ENCODE measurements at regions not wholly inside any gene's neighbourhood (a gene's known extent, or its start where the extent isn't known, plus 50 kb on each side); places are given as distances from the start of the nearest gene placed in this dataset.

DNA sequence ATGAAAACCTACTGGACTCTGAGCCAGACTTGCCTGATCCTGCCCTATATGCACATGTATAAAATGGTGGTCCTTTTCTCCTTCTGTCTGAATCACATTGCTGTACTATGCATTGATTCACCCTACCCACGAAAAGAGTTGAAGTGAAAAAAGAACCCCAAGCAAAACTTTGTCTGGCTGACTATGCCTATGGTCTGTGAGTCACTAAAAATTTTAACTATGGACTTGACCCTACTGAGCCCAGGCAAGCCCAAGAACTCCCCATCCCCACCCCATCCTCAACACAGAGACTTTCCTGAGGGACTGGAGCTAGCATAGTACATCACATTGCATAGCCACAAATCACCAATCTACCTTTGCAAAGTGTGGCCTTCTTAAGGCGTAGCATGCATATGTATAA, 116.6 kb upstream of the TENM3 start:
- DNase-seq = peak; percentile 26

DNA sequence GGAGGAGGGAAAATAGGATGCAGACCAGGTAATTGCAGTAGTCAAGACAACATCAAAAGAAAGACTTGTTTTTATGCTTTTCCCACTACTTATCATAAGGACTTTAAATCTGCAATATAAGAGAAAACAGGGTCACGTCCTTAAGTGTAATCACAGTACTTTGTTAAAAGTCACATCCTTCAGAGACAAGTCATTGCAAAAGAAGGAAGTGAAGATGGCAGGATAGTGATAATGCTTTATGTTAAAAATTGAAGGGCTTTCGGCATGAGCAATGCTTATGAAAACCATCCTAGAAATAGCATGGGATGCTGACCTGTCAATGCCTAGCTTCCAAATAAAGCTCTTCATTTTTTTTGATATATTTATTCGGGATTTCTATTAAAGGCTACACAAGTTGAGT, 110.2 kb upstream of the TENM3 start:
- DNase-seq = no peak

DNA sequence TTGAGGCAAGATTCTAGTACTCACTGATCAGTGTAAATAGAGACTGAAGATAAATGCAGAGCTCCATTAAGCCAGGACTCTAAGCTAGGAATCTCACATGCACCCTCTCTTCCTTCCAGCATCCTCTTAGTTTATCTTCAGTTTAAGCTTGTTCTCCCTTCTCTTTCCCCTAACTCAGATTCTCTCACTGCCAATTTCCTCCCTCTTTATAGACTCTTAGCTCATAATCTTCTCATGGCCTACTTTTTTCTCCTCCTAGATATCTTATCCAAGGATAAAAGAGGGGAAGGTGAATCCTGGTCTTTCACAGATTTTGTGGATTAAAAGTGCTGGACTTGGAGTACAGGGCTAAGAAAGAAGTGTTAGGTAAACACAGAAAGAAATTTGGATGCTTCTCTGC, 108.9 kb upstream of the TENM3 start:
- DNase-seq = no peak

DNA sequence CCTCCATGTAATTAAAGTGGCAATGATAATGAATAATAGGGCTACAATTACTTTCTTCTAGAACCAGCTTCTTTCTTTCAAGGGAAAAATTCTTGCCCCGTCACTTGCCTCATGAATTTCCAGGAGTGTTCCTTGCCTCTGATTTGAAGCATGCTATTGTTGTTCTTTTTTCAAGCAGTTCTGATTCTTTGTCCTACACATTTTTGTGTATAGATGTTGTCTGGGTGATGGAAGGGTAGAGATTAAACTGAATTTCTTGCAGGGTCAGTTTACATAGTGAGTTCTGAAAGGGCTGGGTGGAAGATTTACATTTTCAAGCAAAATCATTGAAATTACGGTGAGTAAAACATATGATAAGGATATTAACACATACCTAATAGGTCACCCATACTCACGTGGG, 107.0 kb upstream of the TENM3 start:
- DNase-seq = no peak

DNA sequence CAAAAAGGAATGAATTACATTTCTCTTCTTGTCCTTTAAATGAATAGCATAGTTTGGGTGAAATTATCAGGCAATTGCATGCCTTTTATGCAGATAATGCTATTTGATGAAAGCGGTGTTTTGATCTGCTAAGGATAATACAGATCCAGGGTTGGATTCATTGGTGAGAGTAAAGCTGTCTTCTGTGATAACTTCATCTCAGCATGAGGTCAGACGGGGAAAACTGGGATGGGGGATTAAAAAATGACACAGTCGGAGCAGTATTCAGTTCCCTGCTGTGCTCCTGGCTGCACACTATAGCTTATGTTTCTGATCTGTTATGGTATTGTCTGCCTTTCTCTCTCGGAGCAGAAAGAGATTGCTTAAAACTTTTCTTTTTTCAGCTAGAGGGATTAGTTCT, 105.9 kb upstream of the TENM3 start:
- no peak for DNase-seq

DNA sequence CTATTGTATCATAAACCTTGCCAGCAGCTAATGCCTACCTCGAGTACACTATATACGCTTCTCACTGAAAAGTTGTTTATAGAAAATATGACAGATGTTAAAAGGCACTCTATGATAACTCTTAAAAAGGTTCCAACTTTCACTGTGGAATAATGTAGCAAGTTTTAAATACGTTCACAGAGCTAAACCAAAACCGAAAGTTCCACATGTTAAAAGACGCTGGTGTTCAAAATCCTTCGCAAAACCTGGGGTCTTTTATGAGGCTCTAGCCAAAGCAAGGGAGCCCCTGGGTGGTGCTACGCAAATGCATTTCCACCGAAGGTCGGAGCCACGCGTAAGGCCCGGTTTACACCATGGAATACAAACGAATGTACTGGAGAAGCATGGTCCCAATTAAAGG, 103.7 kb upstream of the TENM3 start:
- no peak for DNase-seq

DNA sequence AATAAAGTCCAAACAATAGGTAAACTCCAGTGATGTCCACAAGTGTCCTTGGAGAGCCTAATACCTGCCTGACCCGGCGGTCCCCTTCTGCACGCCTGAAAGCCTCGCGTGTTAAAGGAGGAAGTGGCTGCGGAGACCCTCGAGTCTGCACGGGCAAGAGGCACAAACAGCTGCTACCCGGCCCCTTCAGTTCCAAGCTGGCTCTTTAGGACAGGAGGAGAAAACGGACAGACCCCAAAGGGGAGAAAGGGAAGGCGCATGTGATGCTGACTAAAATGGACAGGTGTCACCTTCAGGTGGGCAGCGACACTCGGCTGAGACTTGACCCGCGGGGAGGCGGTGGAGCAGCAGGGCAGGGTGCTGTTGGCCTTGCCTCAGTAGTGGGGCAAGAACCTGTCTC, 102.7 kb upstream of the TENM3 start:
- DNase-seq = no peak

DNA sequence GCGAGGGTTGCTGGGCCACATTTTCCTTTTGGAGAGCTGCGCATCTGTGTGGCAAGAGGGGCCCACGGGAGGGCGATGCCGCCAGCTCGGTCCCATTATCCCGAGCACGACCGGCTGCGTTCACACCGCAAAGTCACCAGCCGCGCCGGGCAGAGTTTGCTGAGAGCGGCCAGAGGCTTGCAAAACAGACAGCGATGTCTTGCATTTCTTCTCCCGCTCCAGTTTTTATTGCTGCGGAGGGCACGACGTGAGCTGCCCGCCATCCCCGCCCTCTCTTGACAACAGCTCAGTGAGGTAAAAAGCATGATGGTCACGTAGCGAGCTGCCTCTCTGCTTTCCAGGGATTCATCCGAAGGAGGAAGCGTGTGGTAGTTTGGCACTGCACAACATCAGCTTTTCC, 102.1 kb upstream of the TENM3 start:
- DNase-seq = no peak

DNA sequence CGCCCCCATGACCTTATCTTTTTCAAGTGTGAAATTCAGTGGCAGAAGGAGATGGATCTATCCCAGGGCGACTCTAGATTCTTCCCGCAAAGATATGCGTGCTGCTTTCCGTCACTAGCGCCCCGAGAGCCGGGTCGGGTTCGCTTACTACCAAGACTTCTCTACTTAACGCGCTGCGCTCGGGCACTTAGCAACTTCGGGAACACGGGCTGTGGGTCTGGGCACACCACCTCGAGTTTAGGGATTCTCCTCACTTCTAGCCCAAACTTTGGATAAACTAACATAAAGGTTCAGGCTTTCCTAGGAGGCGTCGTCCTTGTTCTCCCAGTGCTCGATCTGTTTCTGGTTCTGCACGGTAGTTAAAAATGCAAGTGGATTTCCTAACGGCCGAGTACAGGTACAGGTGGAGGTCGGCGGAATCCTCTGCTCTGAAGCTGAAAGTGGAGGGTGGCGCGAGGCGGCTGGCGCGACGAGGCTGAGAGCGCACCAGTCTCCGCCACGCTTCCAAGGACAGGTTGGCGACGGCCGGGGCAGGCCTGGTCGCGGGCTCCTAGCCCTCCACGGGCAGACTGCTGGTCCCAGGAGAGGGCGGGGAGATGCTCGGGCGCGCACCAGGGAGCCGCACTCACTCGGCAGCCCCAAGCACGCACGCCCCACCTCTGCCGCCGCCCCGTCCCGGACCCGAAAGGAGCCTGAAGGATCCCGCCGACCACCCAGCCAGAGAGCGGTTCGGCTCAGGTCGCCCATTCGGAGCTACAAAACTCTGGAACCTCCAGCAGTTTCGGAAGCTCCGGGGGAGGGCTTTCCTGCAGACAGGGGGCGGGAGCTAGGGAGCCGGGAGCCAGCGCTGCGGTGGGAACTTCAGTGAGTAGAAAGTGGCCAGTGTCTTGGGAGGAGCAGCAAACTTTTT, 100.8 kb upstream of the TENM3 start:
- no peak for DNase-seq

DNA sequence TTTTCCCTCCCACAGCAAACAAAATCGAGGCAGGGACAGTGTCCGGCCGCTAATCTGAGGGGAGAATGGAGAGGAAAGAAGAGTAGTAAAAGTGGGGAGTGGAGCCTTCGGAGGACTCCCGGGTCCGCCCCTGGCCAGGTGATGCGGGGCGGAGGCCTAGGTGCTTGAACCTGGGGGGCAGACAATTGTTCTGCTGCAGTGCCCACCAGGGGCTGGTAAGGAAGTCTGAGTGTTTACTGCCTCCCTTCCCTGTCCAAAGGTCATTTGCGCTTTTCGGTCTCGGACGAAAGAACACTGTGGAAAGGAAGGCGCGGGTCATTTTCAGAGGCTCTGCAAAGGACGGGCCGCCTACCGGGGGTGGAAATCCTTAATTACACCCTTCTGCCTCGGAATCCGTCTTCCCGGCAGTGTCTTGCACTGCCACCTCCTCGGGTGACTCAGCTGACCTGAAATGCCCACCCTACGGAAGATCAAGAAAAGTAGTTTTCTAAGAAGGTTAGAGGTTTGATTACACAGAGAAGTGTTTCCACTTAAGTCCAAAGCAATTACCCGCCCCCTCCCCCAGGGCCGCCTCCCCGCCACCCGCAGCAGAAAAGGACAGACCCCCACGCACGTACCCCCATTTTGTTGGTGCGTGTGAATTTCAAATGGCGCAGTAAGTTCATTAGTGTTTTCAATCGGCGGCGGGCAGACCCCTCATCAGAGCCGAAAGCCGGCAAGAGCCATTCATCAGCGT, 99.9 kb upstream of the TENM3 start:
- DNase-seq = no peak

DNA sequence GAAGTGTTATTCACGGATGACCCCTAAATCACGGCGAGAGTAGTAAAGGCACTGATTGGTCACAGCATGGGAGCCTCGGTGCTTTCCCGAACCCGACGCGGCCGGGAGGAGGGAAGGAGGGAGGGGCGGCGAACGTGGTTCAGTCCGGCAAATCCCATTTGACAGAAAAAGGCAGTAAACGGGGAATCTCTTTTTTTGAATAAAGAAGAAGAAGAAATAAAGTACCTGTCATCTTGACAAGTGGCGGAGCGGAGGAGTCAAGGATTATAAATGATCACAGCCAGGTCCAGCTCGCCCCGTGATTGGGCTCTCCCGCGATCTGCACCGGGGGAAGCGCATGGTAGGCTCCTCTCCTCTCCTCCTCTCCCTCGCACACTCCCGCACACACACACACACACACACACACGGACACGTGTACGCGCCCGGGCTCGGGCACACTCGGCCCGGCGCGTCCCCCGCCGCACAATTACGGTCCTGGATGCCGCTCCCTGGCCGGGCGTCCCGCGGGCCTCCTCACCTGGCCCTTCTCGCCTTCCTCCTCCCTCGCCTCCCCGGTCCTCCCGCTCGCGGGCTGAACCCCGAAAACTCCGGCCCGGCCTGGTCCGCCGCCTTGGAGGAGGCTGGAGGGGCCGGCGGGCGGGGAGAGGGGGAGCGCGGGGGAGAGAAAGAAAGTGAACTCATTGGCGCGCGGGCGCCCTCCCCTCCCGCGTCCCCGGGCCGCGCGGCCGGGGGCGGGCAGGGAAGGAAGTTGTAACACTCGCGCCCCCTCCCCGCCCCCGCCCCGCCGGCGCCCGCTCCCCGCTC, 99.2 kb upstream of the TENM3 start:
- DNase-seq = peak; percentile 78

DNA sequence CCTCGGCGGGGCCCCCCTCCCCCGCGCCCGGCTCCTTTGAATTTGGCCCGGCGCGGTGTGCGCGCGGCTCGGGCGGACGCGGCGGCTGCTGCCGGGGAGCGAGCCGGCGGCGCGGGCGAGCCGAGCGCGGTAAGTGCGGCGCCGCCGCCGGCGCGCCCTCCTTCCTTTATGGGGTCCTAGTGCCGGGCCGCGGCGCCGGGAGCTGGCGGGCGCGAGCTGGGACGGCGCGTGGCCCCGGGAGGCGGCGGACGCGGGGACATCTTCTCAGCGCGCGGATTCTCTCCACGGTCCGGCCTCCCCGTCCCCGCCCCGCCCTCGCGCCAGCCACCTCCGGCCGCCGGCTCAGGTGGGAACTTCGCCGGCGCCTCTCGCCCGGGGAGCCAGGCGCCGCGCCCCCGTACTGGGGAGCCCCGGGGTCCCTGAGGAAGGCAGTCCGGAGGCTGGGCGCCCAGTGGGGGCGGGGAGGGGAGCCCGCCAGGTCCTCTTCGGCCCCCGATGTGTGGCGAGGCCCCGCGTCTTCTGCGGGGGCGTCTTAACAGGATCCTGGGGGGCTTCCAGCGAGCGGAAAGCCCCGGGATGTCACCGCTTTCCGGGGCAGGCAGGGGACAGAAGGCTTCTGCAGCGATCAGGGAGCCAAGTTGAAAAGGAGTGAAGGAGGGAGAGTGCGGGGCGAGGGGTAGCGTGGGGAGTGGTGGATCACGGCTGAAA, 98.4 kb upstream of the TENM3 start:
- DNase-seq = no peak

DNA sequence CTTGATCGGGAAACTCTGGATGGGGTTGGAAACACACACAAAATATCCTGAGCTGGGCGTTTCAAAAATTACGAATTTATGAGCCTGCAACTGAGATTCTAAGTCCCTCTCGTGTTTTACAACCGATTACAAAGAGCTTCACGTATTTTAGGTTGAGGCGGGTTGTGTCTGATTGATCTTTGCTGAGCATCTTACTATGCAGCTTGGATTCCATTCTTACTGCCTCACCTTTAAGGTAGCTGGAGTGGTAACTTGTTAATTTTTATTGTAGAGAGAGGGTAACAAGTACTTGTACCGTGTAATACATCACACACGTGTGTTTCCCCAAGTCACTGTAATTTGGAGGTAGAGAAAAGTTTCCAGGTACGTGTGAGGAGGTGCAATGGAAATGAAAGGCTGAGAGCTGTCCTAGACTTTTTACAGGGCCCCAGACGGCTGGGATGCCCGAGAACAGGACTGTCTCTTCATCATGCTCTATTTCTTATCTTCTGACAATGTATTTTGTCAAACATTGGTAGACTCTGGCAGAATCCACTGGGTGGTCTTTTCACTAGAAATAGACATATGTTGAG, 97.8 kb upstream of the TENM3 start:
- no peak for DNase-seq

DNA sequence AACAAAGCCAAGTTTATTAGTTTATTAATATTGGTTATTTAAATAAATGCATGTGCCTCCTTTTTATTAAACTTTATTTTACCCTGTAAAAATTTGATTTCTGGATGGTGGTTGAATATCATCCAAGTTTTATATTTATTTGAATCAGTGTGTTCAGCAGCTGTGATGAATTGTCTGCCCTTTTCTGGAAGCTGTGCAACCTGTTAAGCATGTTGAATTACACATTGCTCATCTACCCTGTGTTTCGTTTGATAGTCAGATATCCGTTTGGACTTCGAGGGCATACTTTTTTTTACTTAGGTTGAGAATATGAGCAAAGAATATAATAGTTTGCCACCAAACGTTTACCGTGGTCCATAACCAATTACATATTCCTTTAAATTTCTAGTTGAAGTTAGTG, 95.8 kb upstream of the TENM3 start:
- no peak for DNase-seq

DNA sequence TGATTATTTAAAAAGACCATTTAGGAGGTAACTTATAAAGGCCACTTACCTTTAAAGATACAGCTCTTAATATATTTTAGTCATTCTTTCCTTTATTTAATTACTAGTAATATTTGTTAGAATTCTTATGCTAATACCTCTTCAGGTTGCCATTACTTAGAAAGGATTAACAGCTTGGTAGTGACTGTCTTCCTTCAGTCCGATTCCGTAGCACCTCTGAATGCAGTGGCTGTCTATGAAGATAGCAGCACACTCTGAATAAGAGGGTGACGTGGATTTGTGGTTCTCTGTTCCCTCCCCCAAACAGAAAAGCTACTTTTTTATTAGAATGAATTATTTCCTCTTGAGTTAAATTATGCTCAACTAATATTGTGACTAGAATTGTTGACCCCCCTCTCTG, 92.6 kb upstream of the TENM3 start:
- no peak for DNase-seq

DNA sequence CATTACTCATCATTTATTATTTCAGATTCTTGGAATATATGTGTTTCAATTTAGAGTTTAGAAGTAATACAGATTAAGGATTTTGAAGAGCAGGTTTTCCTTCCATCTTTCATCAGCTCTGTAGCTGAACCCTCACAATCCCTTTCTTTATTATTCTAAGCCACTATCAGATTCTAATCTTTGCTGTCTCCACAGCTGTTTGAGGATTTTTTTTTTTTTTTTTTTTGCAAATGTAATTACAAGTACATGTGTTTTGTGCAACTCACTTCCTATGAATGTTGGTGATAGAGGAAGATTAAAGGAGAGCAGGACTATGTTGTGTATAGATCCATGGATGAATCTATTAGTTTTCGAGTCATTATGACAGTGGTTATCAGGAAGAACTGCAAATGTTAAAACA, 87.4 kb upstream of the TENM3 start:
- DNase-seq = no peak

DNA sequence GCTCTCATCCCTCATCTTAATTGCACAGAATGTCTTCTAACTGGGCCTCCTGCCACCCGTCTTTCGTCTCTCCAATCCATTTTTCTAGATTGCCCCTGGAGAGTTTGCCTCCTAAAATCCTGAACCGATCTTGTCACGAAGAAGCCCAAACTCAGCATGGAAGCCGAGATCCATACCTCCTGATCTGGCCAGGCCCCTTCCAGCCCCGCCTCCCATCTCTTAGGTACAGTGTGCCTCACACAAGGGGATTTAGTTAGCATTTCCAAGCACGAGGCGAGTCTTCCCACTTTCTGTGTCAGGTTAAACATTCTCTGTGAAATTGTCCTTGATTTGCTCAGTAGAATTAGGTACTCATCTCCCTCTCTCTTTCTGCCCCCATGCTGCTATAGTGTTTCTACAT, 80.0 kb upstream of the TENM3 start:
- DNase-seq = no peak

DNA sequence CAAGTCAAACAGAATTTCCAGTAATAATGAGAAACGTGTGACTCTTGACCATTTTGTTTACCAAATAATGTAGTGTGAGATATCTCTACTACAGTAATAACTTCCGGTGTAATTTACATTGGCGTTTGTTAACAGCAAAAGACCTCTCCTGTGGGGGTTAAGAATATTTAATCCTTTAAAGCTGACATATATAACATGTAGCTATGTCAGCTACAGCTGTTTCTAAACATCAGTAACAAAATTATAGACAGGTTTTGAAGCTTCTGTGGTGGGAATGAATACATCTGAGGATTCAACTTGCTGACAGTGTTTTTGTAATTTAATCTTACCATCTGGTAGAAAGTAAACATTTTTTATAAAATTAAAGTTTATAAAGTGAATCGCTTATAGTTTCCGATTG, 73.6 kb upstream of the TENM3 start:
- DNase-seq = no peak

DNA sequence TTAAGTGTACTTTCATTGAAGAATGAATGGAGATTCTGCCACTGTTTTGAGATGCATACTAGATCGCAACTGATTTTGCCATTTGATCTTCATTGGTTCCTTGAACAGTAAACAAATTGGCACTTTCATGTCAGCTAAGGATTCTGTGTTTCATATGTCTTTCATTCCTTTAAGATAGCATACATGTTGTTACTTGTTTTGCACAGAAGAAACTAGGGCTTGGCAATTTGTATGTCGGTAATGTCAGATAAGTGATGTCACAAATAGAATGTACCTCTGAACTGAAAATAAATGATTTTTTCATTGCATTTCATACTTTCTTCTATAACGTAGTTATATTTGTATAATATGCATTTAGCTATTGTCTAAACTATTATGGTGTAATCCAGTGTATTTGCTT, 73.2 kb upstream of the TENM3 start:
- no peak for DNase-seq

DNA sequence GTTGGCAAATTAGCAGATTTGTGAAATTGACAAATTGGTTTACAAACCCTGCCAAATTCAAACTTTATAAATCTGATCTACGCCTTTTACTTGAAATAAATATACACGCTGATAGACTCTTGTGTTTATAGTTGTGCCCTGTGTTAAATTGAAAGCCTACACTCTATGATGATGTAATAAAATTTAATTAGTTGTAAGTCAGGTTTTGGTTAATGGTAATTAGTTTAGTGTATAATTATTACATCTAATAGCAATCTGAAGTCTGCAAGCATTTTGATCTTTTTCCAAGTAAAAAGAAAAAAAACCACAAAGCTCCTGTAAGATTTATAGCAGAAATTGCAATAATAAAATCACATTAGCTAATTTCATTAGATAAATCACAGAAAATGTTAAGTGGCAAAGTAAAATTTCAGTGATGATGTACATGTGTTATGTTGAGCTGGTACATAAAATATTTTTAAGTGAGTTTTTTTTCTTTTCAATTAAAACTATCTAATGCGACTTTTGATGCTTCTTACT, 72.7 kb upstream of the TENM3 start:
- DNase-seq = no peak

DNA sequence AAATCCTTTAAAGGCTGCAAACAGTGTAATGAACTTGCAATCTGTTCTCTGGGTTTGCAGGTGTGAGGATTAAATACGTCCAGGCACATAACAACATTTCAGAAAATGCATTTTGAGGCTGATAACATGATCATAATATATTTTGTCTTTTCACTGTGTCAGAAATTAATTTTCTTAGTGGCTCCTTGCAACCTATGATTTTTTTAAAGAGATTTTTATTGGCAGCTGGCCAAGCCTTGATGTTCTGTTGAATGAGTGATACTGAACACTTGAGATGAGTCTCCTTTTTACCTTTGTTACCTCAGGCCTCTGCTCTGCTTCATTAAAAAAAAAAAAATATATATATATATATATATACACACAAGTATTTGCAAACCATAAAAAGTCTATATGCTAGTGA, 68.2 kb upstream of the TENM3 start:
- DNase-seq = no peak

DNA sequence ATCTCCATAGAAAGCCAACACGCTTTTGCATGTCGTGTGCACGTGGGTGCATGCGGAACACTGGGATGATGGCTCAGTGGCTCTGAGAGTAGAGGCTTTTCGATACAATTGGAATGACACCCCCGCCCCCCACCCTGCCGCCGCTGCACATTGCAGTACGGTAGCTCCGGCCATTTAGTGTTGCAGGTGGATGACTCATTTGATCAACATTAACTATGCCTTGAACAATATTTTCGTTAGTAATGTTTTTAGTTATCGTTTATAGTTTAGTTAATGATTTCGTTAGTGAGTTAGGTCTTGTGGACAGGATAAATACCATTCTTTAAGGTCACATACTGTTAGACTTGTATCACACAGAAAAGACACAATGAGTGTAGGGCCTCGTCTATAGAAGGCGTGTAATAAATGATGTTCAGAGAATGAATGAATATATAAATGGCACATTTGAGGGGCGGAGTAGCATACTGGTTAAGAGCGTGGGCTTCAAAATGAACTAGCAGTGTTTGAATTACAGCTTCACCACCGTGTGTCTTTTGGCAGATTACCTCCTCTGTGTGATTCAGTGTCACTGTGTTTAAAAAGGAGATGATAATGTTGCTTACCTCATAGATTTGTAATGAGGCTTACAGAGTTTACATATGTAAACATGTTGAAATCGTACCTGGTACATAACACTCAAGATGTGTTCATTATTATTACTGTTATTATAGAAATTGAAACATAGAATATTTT, 67.2 kb upstream of the TENM3 start:
- DNase-seq = no peak

Measured in NCI-H226 (cell line).